ENCODE measurements at regions not wholly inside any gene's neighbourhood (a gene's known extent, or its start where the extent isn't known, plus 50 kb on each side); places are given as distances from the start of the nearest gene placed in this dataset.

DNA sequence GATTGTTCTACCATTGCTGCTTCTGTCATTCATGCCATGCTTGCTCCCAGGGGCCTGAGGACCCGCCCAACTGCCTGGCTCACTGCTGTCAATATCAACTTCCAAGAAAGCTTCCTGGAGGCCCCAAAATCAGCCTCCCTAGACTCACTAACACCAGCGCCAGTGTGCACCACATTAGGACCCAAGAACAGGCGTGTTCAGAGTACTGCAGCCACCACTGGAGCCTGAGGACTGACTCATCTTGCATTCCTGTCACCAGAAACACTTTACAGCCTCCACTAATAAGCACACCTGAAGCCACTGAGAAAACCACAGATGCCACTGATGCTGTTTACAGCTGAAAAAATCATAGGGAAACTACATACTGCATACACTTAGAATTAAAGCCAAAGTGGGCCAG, 1284.3 kb downstream of the TYW1 start:
- TF ChIP-seq, protein P1, sequence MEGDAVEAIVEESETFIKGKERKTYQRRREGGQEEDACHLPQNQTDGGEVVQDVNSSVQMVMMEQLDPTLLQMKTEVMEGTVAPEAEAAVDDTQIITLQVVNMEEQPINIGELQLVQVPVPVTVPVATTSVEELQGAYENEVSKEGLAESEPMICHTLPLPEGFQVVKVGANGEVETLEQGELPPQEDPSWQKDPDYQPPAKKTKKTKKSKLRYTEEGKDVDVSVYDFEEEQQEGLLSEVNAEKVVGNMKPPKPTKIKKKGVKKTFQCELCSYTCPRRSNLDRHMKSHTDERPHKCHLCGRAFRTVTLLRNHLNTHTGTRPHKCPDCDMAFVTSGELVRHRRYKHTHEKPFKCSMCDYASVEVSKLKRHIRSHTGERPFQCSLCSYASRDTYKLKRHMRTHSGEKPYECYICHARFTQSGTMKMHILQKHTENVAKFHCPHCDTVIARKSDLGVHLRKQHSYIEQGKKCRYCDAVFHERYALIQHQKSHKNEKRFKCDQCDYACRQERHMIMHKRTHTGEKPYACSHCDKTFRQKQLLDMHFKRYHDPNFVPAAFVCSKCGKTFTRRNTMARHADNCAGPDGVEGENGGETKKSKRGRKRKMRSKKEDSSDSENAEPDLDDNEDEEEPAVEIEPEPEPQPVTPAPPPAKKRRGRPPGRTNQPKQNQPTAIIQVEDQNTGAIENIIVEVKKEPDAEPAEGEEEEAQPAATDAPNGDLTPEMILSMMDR (IDR thresholded peaks at IDR 0.05) = no peak
- TF ChIP-seq POLR2A (IDR thresholded peaks at IDR 0.05; ENCODE audit: low read depth) = no peak
- no peak for TF ChIP-seq EP300 (IDR thresholded peaks at IDR 0.05)

All from esophagus muscularis mucosa (tissue), 4 donors.